ENCODE measurements at regions not wholly inside any gene's neighbourhood (a gene's known extent, or its start where the extent isn't known, plus 50 kb on each side); places are given as distances from the start of the nearest gene placed in this dataset.

DNA sequence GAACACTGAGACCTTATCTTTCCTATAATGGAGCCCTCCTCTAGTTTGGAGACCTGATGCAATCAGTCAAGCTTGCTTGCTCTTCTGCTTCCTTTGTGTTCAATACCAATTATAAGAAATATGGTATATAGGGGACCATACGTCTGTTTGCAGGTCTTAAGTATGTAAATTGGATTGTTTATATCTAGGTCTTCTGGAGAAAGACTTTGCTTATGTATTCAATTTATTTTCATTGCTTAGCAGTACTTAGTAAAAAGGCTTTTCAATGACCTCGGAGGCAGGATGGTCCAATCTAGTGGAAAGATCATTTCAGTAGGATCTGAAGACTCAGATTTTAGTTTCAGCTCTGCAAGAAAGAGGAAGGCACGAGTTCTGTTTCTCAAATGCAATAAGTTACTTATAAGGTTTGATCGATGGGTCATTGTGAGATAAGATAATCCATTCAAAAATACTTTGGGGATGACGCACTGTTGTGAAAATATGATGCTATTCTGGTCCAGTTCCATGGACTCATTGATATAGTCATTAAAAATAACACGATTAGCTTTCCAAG, 571.6 kb downstream of the SH2D4B start:
- TF ChIP-seq POLR2AphosphoS5 (IDR thresholded peaks at IDR 0.05; ENCODE audit: low read depth) (no peak), GABPA (IDR thresholded peaks at IDR 0.05; ENCODE audit: low read depth) (no peak), SPI1 (IDR thresholded peaks at IDR 0.05; ENCODE audit: borderline replicate concordance, low read depth) (no peak)
- TF ChIP-seq, protein P1, sequence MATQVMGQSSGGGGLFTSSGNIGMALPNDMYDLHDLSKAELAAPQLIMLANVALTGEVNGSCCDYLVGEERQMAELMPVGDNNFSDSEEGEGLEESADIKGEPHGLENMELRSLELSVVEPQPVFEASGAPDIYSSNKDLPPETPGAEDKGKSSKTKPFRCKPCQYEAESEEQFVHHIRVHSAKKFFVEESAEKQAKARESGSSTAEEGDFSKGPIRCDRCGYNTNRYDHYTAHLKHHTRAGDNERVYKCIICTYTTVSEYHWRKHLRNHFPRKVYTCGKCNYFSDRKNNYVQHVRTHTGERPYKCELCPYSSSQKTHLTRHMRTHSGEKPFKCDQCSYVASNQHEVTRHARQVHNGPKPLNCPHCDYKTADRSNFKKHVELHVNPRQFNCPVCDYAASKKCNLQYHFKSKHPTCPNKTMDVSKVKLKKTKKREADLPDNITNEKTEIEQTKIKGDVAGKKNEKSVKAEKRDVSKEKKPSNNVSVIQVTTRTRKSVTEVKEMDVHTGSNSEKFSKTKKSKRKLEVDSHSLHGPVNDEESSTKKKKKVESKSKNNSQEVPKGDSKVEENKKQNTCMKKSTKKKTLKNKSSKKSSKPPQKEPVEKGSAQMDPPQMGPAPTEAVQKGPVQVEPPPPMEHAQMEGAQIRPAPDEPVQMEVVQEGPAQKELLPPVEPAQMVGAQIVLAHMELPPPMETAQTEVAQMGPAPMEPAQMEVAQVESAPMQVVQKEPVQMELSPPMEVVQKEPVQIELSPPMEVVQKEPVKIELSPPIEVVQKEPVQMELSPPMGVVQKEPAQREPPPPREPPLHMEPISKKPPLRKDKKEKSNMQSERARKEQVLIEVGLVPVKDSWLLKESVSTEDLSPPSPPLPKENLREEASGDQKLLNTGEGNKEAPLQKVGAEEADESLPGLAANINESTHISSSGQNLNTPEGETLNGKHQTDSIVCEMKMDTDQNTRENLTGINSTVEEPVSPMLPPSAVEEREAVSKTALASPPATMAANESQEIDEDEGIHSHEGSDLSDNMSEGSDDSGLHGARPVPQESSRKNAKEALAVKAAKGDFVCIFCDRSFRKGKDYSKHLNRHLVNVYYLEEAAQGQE (IDR thresholded peaks at IDR 0.05; ENCODE audit: insufficient replicate concordance, low read depth) = no peak
- TF ChIP-seq, protein P2, sequence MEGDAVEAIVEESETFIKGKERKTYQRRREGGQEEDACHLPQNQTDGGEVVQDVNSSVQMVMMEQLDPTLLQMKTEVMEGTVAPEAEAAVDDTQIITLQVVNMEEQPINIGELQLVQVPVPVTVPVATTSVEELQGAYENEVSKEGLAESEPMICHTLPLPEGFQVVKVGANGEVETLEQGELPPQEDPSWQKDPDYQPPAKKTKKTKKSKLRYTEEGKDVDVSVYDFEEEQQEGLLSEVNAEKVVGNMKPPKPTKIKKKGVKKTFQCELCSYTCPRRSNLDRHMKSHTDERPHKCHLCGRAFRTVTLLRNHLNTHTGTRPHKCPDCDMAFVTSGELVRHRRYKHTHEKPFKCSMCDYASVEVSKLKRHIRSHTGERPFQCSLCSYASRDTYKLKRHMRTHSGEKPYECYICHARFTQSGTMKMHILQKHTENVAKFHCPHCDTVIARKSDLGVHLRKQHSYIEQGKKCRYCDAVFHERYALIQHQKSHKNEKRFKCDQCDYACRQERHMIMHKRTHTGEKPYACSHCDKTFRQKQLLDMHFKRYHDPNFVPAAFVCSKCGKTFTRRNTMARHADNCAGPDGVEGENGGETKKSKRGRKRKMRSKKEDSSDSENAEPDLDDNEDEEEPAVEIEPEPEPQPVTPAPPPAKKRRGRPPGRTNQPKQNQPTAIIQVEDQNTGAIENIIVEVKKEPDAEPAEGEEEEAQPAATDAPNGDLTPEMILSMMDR (IDR thresholded peaks at IDR 0.05; ENCODE audit: insufficient read depth, low read length) = no peak
- H3K4me3 ChIP-seq (replicated peaks; ENCODE audit: insufficient read depth, low read length) = no peak overlapping the region
- no peak overlapping the region for H3K27ac ChIP-seq (replicated peaks)
- no peak for DNase-seq (ENCODE audit: low read depth in 1 of 2, low spot score in 1 of 2)
- no peaks in the 10 kb centered on the region for H3K27me3 ChIP-seq (ENCODE audit: insufficient read depth, poor library complexity, severe bottlenecking)

DNA sequence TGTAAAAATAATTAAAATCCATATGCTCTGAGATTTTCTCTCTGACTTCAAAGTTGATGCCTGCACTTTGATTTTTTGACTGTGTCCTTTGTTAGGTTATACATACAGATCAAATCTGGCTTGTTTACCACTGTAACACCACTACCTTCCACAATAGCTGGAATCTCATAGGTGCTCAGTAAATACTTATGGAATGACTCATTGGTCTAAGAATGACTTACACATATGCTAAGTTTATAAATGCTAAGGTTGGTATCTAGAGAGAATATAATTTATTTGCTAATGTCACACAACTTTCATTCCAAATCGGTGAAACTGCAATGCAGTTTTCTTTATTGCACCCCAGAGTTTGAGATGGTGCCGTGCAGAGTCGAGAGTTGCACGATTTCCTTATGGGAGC, 578.5 kb downstream of the SH2D4B start:
- no peak for TF ChIP-seq SPI1 (IDR thresholded peaks at IDR 0.05; ENCODE audit: borderline replicate concordance, low read depth)
- TF ChIP-seq, protein P1 (IDR thresholded peaks at IDR 0.05; ENCODE audit: insufficient replicate concordance, low read depth) = no peak
- no peak for TF ChIP-seq GABPA (IDR thresholded peaks at IDR 0.05; ENCODE audit: low read depth)
- TF ChIP-seq, protein P2 (IDR thresholded peaks at IDR 0.05; ENCODE audit: insufficient read depth, low read length) = no peak
- no peak for TF ChIP-seq POLR2AphosphoS5 (IDR thresholded peaks at IDR 0.05; ENCODE audit: low read depth)
- H3K27me3 ChIP-seq (ENCODE audit: insufficient read depth, poor library complexity, severe bottlenecking) = no peaks in the 10 kb centered on the region
- DNase-seq (ENCODE audit: low read depth in 1 of 2, low spot score in 1 of 2) = no peak
- no peak overlapping the region for H3K4me3 ChIP-seq (replicated peaks; ENCODE audit: insufficient read depth, low read length)
- H3K27ac ChIP-seq (replicated peaks) = no peak overlapping the region

- DNase-seq (ENCODE audit: low read depth in 1 of 2, low spot score in 1 of 2) = no peak
- TF ChIP-seq, protein P1 (IDR thresholded peaks at IDR 0.05; ENCODE audit: insufficient replicate concordance, low read depth) = no peak
- TF ChIP-seq GABPA (IDR thresholded peaks at IDR 0.05; ENCODE audit: low read depth) = no peak
- no peak for TF ChIP-seq POLR2AphosphoS5 (IDR thresholded peaks at IDR 0.05; ENCODE audit: low read depth)
- TF ChIP-seq, protein P2 (IDR thresholded peaks at IDR 0.05; ENCODE audit: insufficient read depth, low read length) = no peak
- no peak for TF ChIP-seq SPI1 (IDR thresholded peaks at IDR 0.05; ENCODE audit: borderline replicate concordance, low read depth)
- H3K4me3 ChIP-seq (replicated peaks; ENCODE audit: insufficient read depth, low read length) = no peak overlapping the region
- H3K27me3 ChIP-seq (ENCODE audit: insufficient read depth, poor library complexity, severe bottlenecking) = no peaks in the 10 kb centered on the region
- no peak overlapping the region for H3K27ac ChIP-seq (replicated peaks)
Measured at GRCh38 chr10:81116990-81117389, 579.3 kb downstream of the SH2D4B start.

Measured in HL-60 (cell line).